HEK293 (cell line): ENCODE measurements at regions not wholly inside any gene's neighbourhood (a gene's known extent, or its start where the extent isn't known, plus 50 kb on each side); places are given as distances from the start of the nearest gene placed in this dataset.

Experiments used
- CTCF ChIA-PET: fragments of 350-600 bp; formaldehyde crosslinking; extraction: SDS; loops from one replicate; lab custom pipeline; 2021; ENCODE audit warnings: antibody characterized with exemption; lab: Yijun Ruan, JAX
- POLR2A ChIA-PET: fragments of 300-600 bp; formaldehyde crosslinking; extraction: SDS; loops from one replicate; lab custom pipeline; 2020; ENCODE audit warnings: antibody characterized with exemption, inconsistent platforms; lab: Yijun Ruan, JAX
- H3K27ac ChIP-seq: fragments of 200-500 bp; sonication (Bioruptor generic); 2 replicates; pipeline ENCODE4 v1.5.1; 2014; ENCODE audit warnings: low read depth, low read length, control low read depth, inconsistent platforms; ENCODE audit errors: extremely low read depth
- H3K36me3 ChIP-seq, 2 experiments: fragments of 200-500 bp in 1 of 2; sonication (Bioruptor generic) in 1 of 2; 1 replicate in 1 of 2; 2 replicates in 1 of 2; pipeline ENCODE4 v1.5.1; 2014 to 2017; ENCODE audit warnings: inconsistent platforms in 2 of 2, low read length in 2 of 2; ENCODE audit not compliant: control insufficient read depth in 2 of 2, insufficient read depth in 1 of 2
- H3K4me1 ChIP-seq: fragments of 200-500 bp; sonication (Bioruptor generic); 2 replicates; pipeline ENCODE4 v1.5.1; 2014; ENCODE audit warnings: mild to moderate bottlenecking, low read length, inconsistent platforms; ENCODE audit not compliant: control insufficient read depth, insufficient read depth
- H3K4me3 ChIP-seq: 2 replicates; pipeline ENCODE4 v1.5.1; 2011; ENCODE audit warnings: low read depth, mild to moderate bottlenecking, control low read depth, low read length, moderate library complexity
- H3K9me3 ChIP-seq: fragments of 200-500 bp; sonication (Bioruptor generic); 2 replicates; pipeline ENCODE4 v1.5.1; 2014; ENCODE audit warnings: low read depth, low read length, inconsistent platforms; ENCODE audit not compliant: control insufficient read depth, insufficient read depth
- GFI1B ChIP-seq: fragments of 450-650 bp; formaldehyde crosslinking; IDR thresholded peaks from 2 replicates; pipeline ENCODE4 v1.5.1; 2016; ENCODE audit warnings: missing biosample characterization, missing genetic modification characterization
- PRDM1 ChIP-seq: fragments of 450-650 bp; formaldehyde crosslinking; IDR thresholded peaks from 2 replicates; pipeline ENCODE4; 2016; ENCODE audit warnings: missing biosample characterization, missing genetic modification characterization
- REST ChIP-seq: fragments of 450-650 bp; formaldehyde crosslinking; IDR thresholded peaks from 2 replicates; pipeline ENCODE4 v1.5.1; 2016; ENCODE audit warnings: missing biosample characterization, missing genetic modification characterization
- ZNF114 ChIP-seq: fragments of 450-650 bp; formaldehyde crosslinking; IDR thresholded peaks from 2 replicates; pipeline ENCODE4 v1.5.0; 2017; ENCODE audit warnings: missing biosample characterization, missing genetic modification characterization
- ZNF138 ChIP-seq: fragments of 450-650 bp; formaldehyde crosslinking; IDR thresholded peaks from 2 replicates; pipeline ENCODE4 v1.5.1; 2016; ENCODE audit warnings: missing biosample characterization, missing genetic modification characterization, borderline replicate concordance
- ZNF16 ChIP-seq: fragments of 450-650 bp; formaldehyde crosslinking; IDR thresholded peaks from 2 replicates; pipeline ENCODE4 v1.5.1; 2016; ENCODE audit warnings: low read depth, missing biosample characterization, missing genetic modification characterization
- ZNF18 ChIP-seq: fragments of 450-650 bp; formaldehyde crosslinking; IDR thresholded peaks from 2 replicates; pipeline ENCODE4 v1.5.1; 2016; ENCODE audit warnings: missing biosample characterization, missing genetic modification characterization
- ZNF211 ChIP-seq: fragments of 450-650 bp; formaldehyde crosslinking; IDR thresholded peaks from 2 replicates; pipeline ENCODE4 v1.5.1; 2016; ENCODE audit warnings: low read depth, missing biosample characterization, missing genetic modification characterization
- ZNF221 ChIP-seq: fragments of 450-650 bp; formaldehyde crosslinking; IDR thresholded peaks from 2 replicates; pipeline ENCODE4 v1.5.1; 2017; ENCODE audit warnings: missing biosample characterization, missing genetic modification characterization, borderline replicate concordance
- ZNF350 ChIP-seq: fragments of 450-650 bp; formaldehyde crosslinking; IDR thresholded peaks from 2 replicates; pipeline ENCODE4 v1.5.0; 2017; ENCODE audit warnings: missing biosample characterization, mild to moderate bottlenecking, missing genetic modification characterization
- ZNF426 ChIP-seq: fragments of 450-650 bp; formaldehyde crosslinking; IDR thresholded peaks from 2 replicates; pipeline ENCODE4 v1.5.1; 2017; ENCODE audit warnings: missing biosample characterization, missing genetic modification characterization, mild to moderate bottlenecking, inconsistent platforms, moderate library complexity
- ZNF48 ChIP-seq: fragments of 450-650 bp; formaldehyde crosslinking; IDR thresholded peaks from 2 replicates; pipeline ENCODE4 v1.5.1; 2016; ENCODE audit warnings: missing biosample characterization, missing genetic modification characterization
- ZNF488 ChIP-seq: fragments of 450-650 bp; formaldehyde crosslinking; IDR thresholded peaks from 2 replicates; pipeline ENCODE4 v1.5.1; 2016; ENCODE audit warnings: missing biosample characterization, missing genetic modification characterization
- ZNF513 ChIP-seq: fragments of 450-650 bp; IDR thresholded peaks from 2 replicates; pipeline ENCODE4 v1.5.1; 2018; ENCODE audit warnings: missing biosample characterization, missing genetic modification characterization
- ZNF530 ChIP-seq: fragments of 450-650 bp; formaldehyde crosslinking; IDR thresholded peaks from 2 replicates; pipeline ENCODE4 v1.5.1; 2016; ENCODE audit warnings: low read depth, missing biosample characterization, missing genetic modification characterization
- ZNF561 ChIP-seq: fragments of 450-650 bp; IDR thresholded peaks from 2 replicates; pipeline ENCODE4 v1.5.1; 2018; ENCODE audit warnings: missing biosample characterization, missing genetic modification characterization, borderline replicate concordance
- ZNF623 ChIP-seq: fragments of 450-650 bp; formaldehyde crosslinking; IDR thresholded peaks from 2 replicates; pipeline ENCODE4 v1.5.1; 2016; ENCODE audit warnings: missing biosample characterization, missing genetic modification characterization
- ZNF658 ChIP-seq: fragments of 450-650 bp; formaldehyde crosslinking; IDR thresholded peaks from 2 replicates; pipeline ENCODE4; 2016; ENCODE audit warnings: missing biosample characterization, missing genetic modification characterization
- ZNF660 ChIP-seq: fragments of 450-650 bp; IDR thresholded peaks from 2 replicates; pipeline ENCODE4 v1.5.1; 2018; ENCODE audit warnings: missing biosample characterization, mild to moderate bottlenecking, missing genetic modification characterization
- ZNF670 ChIP-seq: fragments of 450-650 bp; formaldehyde crosslinking; IDR thresholded peaks from 2 replicates; pipeline ENCODE4 v1.5.1; 2016; ENCODE audit warnings: missing biosample characterization, missing genetic modification characterization, low read depth
- ZSCAN16 ChIP-seq: fragments of 450-650 bp; formaldehyde crosslinking; IDR thresholded peaks from 2 replicates; pipeline ENCODE4 v1.5.1; 2016; ENCODE audit warnings: missing biosample characterization, missing genetic modification characterization
- ZSCAN23 ChIP-seq: fragments of 450-650 bp; formaldehyde crosslinking; IDR thresholded peaks from 2 replicates; pipeline ENCODE4 v1.5.1; 2016; ENCODE audit warnings: missing biosample characterization, missing genetic modification characterization

GRCh38 chr11:112508750-112509149 lies 248.1 kb upstream of the PLET1 start:
- Histone ChIP-seq H3K27ac (no peak overlapping the region), H3K4me3 (no peak overlapping the region)
- TF ChIP-seq ZNF48 (no peak), ZNF561 (tag by site-specific recombination) (no peak), ZNF426 (tag by site-specific recombination) (no peak), ZNF513 (tag by site-specific recombination) (no peak)
- TF ChIP-seq, all 188 proteins: peak for 0
- ChIA-PET POLR2A (no interaction called here), CTCF (no interaction called here)
- no peaks in the 10 kb centered on the region for H3K9me3 ChIP-seq
- no peaks in the 10 kb centered on the region for H3K4me1 ChIP-seq
- no peaks in the 10 kb centered on the region for H3K36me3 ChIP-seq

GRCh38 chr11:112509300-112509699 lies 248.6 kb upstream of the PLET1 start:
- POLR2A ChIA-PET = no interaction called here
- TF ChIP-seq ZNF114 (no peak), ZNF513 (tag by site-specific recombination) (no peak), ZNF530 (tag by site-specific recombination) (no peak), ZSCAN23 (no peak), ZSCAN16 (tag by site-specific recombination) (no peak), ZNF221 (no peak), REST (tag by site-specific recombination) (no peak), ZNF660 (tag by site-specific recombination) (no peak), ZNF623 (tag by site-specific recombination) (no peak), GFI1B (tag by site-specific recombination) (no peak), ZNF488 (no peak), ZNF138 (tag by site-specific recombination) (no peak), ZNF211 (no peak), ZNF670 (no peak), ZNF16 (tag by site-specific recombination) (no peak), ZNF18 (tag by site-specific recombination) (no peak), PRDM1 (tag by site-specific recombination) (no peak), ZNF350 (no peak), ZNF658 (tag by site-specific recombination) (no peak)
- CTCF ChIA-PET = no interaction called here

More at GRCh38 chr11:112509300-112509699, 248.6 kb upstream of the PLET1 start:
- no peaks in the 10 kb centered on the region for H3K4me1 ChIP-seq
- no peaks in the 10 kb centered on the region for H3K36me3 ChIP-seq
- H3K27ac ChIP-seq = no peak overlapping the region
- H3K4me3 ChIP-seq = no peak overlapping the region
- no peaks in the 10 kb centered on the region for H3K9me3 ChIP-seq
